ENCODE measurements at regions not wholly inside any gene's neighbourhood (a gene's known extent, or its start where the extent isn't known, plus 50 kb on each side); places are given as distances from the start of the nearest gene placed in this dataset.

DNA sequence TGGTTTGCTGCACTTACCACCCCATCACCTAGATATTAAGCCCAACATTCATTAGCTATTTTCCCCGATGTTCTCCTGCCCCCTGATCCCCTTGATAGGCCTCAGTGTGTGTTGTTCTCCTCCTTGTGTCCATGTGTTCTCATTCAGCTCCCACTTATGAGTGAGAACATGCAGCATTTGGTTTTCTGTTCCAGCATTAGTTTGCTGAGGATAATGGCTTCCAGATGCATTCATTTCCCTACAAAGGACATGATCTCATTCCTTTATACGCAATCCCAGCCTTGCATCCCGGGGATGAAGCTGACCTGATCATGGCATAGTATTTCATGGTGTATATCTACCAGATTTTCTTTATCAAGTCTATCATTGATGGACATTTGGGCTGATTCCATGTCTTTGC lies 99.0 kb upstream of the DCAF12L2 start:
- DNase-seq (ENCODE audit: insufficient read length, low spot score) (no peak), FAIRE-seq (no peak)
- no peak for TF ChIP-seq PAX5 (IDR thresholded peaks at IDR 0.05; ENCODE audit: insufficient read depth, low read length, severe bottlenecking)

DNA sequence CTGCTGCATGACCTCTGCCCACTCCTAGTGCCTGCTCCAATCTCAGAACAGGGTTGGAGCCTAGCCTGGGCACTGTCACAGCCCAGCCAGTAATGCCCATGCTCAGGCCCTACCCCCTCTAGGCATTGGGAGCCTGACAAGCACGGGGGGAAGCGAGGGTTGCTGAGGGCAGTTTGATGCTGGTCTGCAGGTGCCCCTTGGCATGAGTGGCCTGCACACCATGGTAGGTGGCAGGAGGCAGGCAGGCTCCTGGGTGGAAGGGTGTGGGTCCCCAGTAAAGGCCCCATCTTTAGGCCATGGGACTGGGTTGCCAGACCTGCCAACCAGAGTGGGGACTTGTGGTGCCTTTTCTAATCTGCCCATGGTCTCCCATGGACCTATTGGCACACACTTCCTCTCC lies 72.1 kb upstream of the DCAF12L2 start:
- TF ChIP-seq POLR2A (IDR thresholded peaks at IDR 0.05; ENCODE audit: low read depth, low read length) (no peak), PAX5 (IDR thresholded peaks at IDR 0.05; ENCODE audit: insufficient read depth, low read length, severe bottlenecking) (no peak)
- no peak for FAIRE-seq

GRCh38 chrX:126237524-126237923 lies 71.4 kb upstream of the DCAF12L2 start:
- DNase-seq (ENCODE audit: insufficient read length, low spot score) (no peak), FAIRE-seq (no peak)
- no peak for TF ChIP-seq PAX5 (IDR thresholded peaks at IDR 0.05; ENCODE audit: insufficient read depth, low read length, severe bottlenecking)
- TF ChIP-seq POLR2AphosphoS5 (IDR thresholded peaks at IDR 0.05; ENCODE audit: low read depth, low read length), result no peak
- TF ChIP-seq POU2F2 (IDR thresholded peaks at IDR 0.05; ENCODE audit: low read depth, low read length), result no peak
- no peak for TF ChIP-seq TAF1 (IDR thresholded peaks at IDR 0.05; ENCODE audit: low read depth, low read length)
- no peak for TF ChIP-seq POLR2A (IDR thresholded peaks at IDR 0.05; ENCODE audit: low read depth, low read length)
- TF ChIP-seq SPI1 (IDR thresholded peaks at IDR 0.05; ENCODE audit: low read depth, low read length), result no peak

More for the DNA sequence above, 72.1 kb upstream of the DCAF12L2 start:
- DNase-seq (ENCODE audit: insufficient read length, low spot score), result no peak

Data from GM12891 (cell line).